ENCODE measurements at regions not wholly inside any gene's neighbourhood (a gene's known extent, or its start where the extent isn't known, plus 50 kb on each side); places are given as distances from the start of the nearest gene placed in this dataset.
"Not testable (repeated sequence)": the region's sequence is repeated elsewhere in the genome, so short reads cannot be mapped to it uniquely, and the experiment has no call there.

DNA sequence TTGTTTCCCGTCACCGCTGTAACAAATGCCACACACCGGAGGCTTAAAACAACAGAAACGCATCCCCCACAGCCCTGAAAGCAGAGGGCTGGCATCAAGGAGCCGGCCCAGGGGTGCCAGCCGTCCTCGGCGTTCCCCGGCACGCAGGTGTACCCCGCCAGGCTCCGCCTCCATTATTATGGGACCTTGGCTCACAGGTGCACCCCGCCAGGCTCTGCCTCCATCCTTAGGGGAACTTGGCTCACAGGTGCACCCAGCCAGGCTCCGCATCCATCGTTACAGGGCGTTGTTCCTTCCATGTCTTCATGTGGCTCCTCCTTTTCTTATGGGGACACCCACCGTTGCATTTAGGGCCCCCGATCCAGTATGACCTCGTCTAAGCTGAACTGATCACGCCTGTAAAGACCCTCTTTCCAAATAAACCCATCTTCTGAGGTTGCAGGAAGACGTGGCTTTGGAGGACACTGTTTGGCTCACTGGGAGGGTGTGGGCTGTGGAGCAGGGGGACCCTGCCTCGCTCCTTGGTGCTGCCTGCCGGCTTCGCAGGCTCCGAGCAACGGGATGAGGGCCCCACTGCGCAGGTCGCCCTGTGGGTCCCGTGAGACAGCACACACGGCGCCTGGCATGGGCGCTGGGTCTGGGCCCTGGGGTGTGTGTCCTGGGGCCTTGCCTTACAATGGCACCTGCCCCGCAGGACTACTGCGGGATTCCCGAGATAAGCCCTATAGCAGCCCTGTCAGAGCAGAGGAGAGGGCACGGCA, 154.9 kb upstream of the ZNF469 start:
- DNase-seq (ENCODE audit: low spot score): not testable (repeated sequence)

DNA sequence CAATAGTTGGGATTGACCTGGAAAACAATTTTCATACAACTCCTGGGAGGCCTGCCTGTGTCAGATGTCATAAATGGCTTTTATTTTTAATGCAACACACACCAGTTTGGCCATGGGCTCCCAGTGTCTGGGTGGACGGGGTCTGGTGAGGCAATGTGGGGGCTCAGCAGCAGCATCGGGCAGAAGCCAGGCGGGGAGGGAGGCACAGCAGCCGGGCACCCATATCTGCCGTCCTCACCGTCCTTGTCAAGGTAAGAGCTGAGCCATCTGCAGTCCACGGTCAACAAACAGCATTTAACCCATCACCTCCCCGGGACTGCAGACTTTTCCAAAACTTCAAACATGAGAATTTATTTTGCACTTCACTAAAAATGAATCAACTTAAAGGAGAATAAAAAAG, 154.0 kb upstream of the ZNF469 start:
- DNase-seq (ENCODE audit: low spot score): not testable (repeated sequence)

DNA sequence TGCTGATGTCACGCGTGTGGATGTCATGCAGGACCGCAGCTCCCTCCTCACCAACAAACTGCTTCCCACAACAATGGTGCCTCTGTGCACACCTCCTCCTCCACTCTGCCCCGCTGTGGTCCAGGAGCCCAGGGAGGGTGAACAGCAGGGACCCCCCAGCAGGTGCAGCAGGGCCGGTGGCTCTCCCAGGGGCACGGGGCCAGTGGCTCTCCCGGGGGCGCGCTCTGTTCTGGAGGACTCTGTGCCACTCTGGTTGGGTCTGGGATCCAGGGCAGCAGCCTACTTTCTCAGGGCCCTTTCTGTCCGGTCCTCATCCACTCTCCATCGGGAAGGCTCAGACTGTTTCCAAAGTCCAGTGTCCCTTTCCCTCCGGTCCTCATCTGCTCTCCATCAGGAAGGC, 153.0 kb upstream of the ZNF469 start:
- not testable (repeated sequence) for DNase-seq (ENCODE audit: low spot score)

DNA sequence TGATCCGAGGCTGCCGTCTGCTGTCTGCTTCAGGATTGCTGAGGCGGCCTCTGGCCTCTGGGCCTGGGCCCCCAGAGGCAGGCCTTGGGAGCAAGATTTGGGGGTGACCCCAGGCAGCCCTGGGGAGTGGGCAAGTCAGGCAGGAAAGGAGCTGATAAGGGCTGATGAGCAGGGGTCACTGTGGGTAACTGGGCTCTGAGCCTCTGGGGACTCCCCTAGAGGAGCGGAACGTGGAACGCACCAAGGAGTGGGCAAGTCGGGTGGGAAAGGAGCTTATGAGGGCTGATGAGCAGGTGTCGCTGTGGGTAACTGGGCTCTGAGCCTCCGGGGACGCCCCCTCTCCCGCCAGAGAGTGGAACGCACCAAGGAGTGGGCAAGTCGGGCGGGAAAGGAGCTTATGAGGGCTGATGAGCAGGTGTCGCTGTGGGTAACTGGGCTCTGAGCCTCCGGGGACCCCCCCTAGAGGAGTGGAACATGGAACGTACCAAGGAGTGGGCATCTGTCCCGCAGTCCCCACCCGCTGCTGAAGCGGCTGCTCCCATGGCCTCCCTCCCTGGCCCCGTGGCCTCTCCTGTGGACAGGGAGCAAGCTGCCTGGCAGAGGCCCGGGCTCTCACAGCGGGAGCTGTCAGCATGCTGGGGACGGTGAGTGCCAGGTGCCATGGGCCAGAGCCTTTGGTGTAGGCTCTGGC, 152.3 kb upstream of the ZNF469 start:
- DNase-seq (ENCODE audit: low spot score): not testable (repeated sequence)

DNA sequence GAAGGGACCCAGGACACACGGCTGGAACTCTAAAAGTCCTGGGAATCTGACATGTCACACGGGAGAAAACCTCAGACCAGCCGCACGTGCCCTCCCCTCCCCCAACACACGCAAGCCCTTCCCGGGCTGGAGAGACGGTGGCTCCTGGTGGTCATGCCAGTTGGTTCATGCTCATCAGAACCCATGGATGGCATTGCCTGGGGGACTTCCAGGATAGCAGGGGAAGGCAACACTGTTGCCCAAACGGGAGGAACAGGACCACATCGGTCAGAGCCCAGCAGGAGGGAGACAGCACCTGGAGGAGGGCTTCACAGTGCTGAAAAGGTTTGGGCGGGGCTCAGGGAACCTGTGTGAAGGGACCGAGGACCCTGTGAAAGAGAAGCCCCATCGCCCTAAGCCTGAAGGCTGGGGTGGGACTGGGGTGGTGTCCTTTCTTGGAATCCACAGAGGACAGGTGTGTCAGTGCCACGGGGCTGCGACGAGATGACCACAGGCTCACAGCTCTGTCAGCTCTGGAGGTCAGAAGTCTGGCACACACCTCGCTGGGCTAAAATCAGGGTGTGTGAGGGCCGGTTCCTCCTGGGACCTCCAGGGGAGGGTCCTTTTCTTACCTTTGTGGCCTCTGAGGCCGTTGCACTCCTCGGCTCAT, 151.7 kb upstream of the ZNF469 start:
- not testable (repeated sequence) for DNase-seq (ENCODE audit: low spot score)

DNA sequence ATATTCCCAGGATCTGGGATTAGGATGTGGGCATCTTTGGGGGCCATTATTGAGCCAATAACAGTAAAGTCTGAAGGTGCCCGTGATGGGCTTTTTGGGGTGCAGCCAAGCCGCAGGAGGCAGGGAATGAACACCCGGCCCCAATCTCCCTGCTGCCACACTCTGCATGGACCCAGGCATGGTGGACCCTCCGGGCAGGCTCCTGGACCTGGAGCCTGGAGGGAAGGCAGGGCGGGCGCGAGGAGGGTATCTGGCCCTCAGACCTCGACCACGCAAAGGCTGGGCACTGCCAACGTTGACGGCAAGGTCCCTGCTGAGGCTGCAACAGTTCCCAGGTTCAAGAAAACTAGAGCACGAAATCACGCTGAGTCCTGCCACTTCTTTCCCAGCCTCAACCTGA, 150.9 kb upstream of the ZNF469 start:
- DNase-seq (ENCODE audit: low spot score): not testable (repeated sequence)

DNA sequence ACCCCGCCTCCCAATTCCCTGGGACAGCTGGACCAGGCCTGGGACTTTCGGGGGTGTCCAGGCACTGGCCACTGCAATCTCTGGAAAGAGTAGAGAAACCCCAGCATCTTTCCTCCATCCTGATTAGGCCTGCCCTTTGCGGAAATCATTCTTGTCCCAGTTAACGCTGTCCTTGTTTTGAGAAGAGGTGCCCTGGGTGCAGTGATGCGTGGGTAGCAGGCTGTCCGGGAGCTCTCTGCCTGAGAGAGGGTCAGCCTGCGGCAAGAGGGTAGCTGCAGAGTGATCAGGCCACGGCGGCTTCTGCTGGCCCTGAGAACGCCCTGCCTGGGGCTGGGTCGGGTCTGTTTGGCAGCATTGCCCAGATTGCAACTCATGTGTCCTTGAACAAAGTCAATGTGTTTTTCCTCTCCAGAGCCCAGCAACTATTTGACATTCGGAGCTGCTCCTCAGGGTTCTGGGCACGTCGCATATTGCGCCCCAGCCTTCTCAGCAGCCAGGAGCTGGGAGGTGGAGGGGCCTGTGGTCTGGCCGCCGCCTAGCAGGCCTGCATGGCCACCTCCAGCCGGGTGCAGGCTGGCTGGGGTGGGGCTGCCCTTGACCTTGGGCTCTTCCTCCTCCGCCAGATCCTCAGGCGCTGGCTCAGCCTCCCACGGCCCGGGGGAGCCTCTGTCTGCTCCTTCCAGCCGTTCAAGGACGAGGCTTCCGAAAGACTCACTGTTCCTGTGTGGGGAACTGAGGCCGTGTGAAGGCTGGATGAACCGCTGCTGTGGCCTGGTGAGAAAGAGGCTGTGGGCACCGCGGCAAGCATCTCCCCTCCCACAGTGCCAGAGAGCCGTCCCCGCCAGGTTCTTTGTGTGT, 150.1 kb upstream of the ZNF469 start:
- not testable (repeated sequence) for DNase-seq (ENCODE audit: low spot score)

DNA sequence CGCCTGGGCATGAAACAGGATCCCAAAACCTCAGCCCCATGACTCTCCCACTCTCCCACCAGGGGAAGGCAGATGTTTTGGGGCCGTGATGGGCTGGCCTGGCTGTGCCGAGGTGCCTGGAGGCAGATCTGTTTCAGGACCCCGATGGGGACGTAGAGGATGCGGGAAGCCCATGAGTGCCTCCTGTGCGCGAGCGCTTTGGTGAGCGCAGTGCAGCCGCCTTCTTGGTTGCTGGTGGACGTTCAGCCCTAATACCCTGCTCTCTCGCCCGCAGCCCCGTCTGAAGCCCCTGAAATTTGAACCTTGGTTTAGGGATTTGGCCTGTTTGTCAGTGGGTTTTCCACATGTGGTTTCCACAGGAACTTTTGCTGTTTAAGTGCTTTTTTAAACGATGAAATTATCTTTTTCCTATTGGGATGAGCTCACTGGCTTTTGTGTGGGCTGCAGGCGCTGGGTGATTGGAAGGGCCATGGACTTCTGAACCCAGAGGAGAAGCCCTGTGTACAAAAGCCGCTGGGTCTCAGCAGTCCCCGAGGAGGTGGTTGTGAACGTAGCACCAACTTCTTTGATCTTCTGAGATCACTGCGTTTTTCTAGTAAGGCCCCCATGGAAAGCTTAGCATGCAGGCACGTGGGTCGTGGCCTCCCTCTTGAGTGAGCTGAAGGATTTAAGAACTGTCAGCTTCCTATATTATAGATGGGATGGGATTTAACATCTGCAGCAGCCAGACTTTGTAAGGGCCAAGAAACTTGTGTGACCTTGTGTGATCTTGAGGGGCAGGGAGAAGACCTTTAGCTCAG, 148.9 kb upstream of the ZNF469 start:
- DNase-seq (ENCODE audit: low spot score): not testable (repeated sequence)

DNA sequence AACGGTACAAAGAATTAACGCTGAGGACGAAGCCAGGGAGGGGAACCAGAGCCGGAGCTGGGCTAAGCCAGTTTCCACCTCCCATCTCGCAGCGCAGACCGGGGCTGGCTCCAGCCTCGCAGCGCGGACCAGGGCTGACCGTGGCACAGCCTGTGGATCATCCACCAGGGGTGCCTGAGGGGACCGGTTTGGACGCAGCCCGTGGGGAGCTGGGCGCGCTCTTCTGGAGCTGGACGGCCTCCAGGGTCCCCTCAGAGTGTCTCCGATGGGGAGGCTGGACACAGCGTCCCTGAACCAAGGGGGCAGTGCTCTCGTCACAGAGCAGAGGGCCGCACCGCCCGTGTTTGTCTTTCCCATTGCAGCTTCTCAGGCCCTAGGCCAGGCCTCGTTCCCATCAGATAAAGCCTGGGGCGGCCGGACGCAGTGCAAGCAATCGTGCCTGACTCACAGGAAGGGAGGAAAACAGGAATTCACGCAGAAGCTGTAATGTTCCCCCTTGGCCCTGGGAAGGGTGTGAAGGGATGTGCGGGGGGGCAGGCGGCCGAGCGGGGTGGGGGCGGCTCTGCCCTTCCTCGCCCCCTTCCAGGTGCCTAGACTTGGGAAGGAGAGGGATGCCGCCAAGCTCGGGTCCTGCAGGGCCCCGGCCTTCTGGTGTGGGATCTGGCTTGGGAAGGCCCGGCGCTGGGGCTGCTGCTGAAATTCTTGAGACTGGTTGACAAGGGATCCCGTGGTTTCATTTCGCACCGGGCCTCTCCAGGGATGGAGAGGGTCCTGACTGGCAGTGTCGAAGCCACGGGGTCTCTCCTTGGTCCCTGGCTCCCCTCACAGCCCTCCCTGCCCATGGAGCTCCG, 148.1 kb upstream of the ZNF469 start:
- DNase-seq (ENCODE audit: low spot score): not testable (repeated sequence)

DNA sequence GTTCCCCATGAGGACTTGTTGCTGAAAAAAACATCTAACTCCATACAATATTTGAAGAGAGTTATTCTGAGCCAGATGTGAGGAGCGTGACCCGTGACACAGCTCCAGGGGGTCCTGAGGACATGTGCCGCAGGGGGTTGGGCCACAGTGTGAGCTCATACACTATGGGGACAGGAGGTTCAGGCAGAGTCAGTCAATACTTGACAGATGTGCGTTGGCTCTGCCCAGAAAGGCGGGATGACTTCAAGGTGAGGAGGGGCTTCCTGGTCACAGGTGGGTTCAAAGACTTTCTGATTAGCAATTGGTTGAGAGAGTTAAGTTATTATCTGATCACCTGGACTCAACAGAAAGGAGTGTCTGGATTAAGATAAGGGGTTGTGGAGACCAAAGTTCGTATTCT, 147.1 kb upstream of the ZNF469 start:
- DNase-seq (ENCODE audit: low spot score): not testable (repeated sequence)

DNA sequence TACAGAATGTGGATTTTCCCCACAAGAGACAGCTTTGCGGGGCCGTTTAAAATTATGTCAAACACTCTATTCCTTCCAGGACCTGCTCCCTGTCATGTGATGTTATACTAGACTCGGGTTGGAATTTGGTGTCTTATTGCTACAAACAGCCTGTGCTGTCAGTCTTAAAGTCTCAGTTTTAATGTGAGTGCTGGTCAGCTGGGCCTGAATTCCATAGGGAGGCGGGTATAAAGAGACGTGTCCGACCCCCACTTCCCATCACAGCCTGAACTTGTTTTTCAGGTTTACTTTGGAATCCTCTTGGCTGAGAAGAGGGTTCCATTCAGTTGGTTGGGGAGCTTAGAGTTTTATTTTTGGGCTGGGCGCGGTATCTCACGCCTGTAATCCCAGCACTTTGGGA, 146.5 kb upstream of the ZNF469 start:
- not testable (repeated sequence) for DNase-seq (ENCODE audit: low spot score)

DNA sequence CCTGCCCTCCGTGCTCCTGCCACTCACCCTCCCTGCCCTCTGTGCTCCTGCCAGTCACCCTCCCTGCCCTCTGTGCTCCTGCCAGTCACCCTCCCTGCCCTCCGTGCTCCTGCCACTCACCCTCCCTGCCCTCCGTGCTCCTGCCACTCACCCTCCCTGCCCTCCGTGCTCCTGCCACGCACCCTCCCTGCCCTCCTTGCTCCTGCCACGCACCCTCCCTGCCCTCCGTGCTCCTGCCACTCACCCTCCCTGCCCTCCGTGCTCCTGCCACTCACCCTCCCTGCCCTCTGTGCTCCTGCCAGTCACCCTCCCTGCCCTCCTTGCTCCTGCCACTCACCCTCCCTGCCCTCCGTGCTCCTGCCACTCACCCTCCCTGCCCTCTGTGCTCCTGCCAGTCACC, 145.4 kb upstream of the ZNF469 start:
- not testable (repeated sequence) for DNase-seq (ENCODE audit: low spot score)

DNA sequence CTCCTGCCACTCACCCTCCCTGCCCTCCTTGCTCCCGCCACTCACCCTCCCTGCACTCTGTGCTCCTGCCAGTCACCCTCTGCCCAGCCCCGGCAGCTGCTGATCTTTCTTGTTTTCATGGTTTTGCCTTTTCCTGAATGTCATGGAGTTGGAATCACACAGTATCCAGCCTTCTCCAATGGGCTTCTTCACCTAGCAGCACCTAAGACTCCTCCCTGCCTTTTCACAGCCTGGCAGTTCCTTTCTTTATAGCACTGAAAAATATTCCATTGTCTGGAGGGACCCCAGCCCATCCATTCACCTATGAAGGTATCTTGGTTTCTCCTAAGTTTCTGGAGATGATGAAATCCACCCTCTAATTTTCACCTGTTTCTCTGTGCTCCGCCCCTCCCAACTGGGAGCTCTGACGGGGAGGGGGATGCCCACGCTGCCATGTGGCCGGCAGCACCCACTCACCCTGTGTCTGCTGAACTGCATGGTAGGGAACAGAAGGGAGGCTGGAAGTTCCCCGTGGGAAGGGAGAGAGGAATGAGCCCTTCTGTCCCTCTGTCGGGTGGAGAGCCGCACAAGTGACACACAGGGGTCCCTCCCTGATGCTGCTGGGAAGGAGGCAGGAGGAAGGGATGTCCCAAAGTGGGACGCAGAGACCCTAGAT, 144.9 kb upstream of the ZNF469 start:
- DNase-seq (ENCODE audit: low spot score): not testable (repeated sequence)

DNA sequence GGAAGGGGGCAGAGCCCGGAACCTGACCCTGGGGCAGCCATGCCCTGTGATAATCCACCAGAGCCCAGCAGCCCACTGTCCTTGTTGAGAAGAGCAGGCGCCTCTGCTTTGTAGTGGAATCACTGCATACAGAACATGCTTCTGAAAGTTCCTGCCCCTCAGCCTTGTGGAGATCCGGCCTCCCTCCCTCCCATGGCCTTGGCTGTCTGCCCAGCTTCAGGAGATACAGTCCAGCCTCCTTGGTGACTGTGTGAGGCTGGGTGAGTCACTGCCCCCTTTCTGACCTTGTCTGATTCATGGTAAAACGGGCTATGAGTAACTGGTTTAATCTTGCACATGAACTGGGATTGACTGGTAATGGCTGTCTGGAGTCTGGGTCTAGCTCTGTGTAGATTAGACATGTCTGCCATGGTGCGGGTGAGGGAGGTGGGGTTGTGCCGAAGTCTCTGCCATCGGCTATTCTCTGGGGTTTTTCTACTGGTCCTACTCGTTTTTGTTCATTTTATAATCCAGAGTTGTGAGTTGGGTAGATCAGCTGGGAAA, 144.0 kb upstream of the ZNF469 start:
- DNase-seq (ENCODE audit: low spot score): peak; percentile 98

DNA sequence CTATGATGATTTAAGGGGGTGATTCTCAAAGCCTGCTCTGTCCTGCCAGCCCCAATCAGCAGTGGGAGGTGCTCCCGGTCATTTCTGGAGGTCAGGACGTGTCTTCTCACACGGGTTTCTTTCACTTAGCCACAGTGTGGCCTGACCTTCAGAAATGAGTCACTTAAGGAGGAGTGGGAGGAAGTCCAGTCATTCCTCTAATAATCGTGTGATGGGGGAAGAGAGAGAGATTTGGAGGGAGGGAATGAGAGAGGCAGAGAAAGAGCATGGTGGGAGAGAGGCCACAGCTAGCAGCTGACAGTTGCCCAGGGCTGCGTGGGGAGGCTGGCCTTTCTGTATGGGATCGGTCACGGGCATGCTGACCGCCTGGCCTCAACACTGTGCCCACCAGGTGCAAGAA, 142.6 kb upstream of the ZNF469 start:
- DNase-seq (ENCODE audit: low spot score): peak; percentile 49

DNA sequence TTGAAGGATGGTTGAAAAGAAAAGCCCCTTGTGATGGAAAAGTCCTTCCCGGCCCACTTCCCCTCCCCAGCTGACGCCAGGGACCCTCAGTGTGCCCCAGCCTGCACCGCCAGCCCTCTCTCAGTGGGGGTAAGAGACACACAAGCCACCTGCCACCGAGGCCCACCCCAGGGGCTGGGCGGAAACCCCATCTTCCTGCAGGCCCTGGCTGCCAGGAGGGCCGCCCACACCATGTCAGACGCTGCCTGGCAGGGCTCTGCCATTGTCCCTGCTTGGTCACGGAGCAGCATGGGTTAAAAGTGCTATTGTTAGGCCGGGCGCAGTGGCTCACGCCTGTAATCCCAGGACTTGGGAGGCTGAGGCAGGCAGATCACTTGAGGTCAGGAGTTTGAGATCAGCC, 142.0 kb upstream of the ZNF469 start:
- DNase-seq (ENCODE audit: low spot score): not testable (repeated sequence)

DNA sequence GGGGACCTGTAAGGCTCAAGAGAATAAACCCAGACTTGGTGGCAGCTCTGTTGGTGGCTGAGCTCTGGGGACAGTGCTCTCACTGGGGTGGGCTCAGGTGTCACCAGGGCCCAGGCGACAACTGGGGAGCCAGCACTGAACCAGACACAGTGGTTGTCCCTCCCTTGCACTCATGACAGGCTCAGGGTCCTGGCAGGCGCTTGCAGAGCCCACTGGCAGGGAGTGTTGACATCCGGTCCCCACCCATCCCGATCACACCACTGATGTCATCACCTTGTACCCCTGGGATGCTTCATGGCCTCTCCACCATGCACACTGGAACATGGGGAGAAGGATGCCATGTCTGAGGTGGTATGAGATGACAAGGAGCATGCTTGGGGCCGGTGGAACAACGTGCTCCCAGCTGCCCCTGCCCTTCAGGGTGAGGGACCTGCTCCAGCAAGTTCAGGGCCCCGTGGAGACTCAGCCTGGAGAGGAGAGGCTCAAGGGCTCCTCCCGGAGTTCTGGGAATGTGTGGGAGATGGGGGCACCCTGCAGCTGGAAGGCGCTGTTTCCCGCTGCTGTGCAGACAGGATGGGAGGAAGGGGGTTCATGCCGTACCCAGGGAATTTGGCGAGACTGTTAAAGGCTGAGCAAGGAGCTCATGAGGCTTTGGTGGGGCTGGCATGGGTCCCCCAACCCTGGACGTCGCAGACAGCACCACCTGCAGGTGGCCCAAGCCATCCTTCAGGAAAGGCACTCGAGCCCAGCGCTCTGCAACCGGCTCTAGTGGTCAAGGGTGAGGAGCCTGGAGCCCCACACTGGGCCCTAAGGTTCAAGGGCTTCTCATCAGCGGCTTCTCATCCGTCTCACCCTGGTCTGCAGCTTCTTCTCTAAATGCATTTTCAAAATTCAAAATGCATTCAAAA, 141.1 kb upstream of the ZNF469 start:
- not testable (repeated sequence) for DNase-seq (ENCODE audit: low spot score)
